Amygdala (tissue), 56 donors: ENCODE measurements at regions not wholly inside any gene's neighbourhood (a gene's known extent, or its start where the extent isn't known, plus 50 kb on each side); places are given as distances from the start of the nearest gene placed in this dataset.
A peak's percentile ranks its signal among the peaks of the same experiment; 100 is the strongest.

Source experiments
- DNase-seq, 56 donors: peaks; one replicate each; lab custom pipeline; 2025; lab: John Stamatoyannopoulos, UW

GRCh38 chr9:89888677-89889076 lies 283.9 kb downstream of the GADD45G start:
- no peak for DNase-seq

GRCh38 chr9:89889865-89890264 lies 285.1 kb downstream of the GADD45G start:
- DNase-seq: no peak

- no peak for DNase-seq
Measured at GRCh38 chr9:89890326-89890980, 285.6 kb downstream of the GADD45G start.

- DNase-seq: no peak
Measured at GRCh38 chr9:89891221-89891590, 286.4 kb downstream of the GADD45G start.

GRCh38 chr9:89891591-89892304 lies 286.9 kb downstream of the GADD45G start:
- peak in 30 of 56 donors; percentile 15 to 82 (median 52) for DNase-seq

GRCh38 chr9:89892920-89893319 lies 288.1 kb downstream of the GADD45G start:
- DNase-seq: no peak

GRCh38 chr9:89893886-89894285 lies 289.1 kb downstream of the GADD45G start:
- no peak for DNase-seq

- DNase-seq: no peak
Measured at GRCh38 chr9:89896806-89897340, 292.1 kb downstream of the GADD45G start.

GRCh38 chr9:89899573-89899972 lies 294.8 kb downstream of the GADD45G start:
- no peak for DNase-seq

- DNase-seq: no peak
Measured at GRCh38 chr9:89901920-89902319, 297.1 kb downstream of the GADD45G start.

- DNase-seq: peak in 1 of 56 donors; percentile 2
Measured at GRCh38 chr9:89902450-89903140, 297.8 kb downstream of the GADD45G start.

GRCh38 chr9:89903141-89903475 lies 298.3 kb downstream of the GADD45G start:
- DNase-seq: no peak

GRCh38 chr9:89905606-89906338 lies 301.0 kb downstream of the GADD45G start:
- no peak for DNase-seq

- no peak for DNase-seq
Measured at GRCh38 chr9:89911721-89912604, 307.2 kb downstream of the GADD45G start.

GRCh38 chr9:89912605-89912953 lies 307.8 kb downstream of the GADD45G start:
- DNase-seq: no peak

- DNase-seq: no peak
Measured at GRCh38 chr9:89915187-89915586, 310.4 kb downstream of the GADD45G start.

- no peak for DNase-seq
Measured at GRCh38 chr9:89916001-89916597, 311.3 kb downstream of the GADD45G start.

- DNase-seq: no peak
Measured at GRCh38 chr9:89917861-89918260, 313.0 kb downstream of the GADD45G start.

- peak in 3 of 56 donors; percentile 10 to 32 (median 15) for DNase-seq
Measured at GRCh38 chr9:89919171-89919681, 314.4 kb downstream of the GADD45G start.
